ENCODE measurements at regions not wholly inside any gene's neighbourhood (a gene's known extent, or its start where the extent isn't known, plus 50 kb on each side); places are given as distances from the start of the nearest gene placed in this dataset.

- DNase-seq: no peak
- Histone ChIP-seq H3K4me1 (ENCODE audit: control insufficient read depth in 2 of 3, insufficient read depth in 2 of 3, low read depth in 1 of 3, low read length in 3 of 3) (no peaks in the 10 kb centered on the region), H3K27ac (ENCODE audit: low read depth in 2 of 2, low read length in 2 of 2) (no peak overlapping the region), H3K9me3 (ENCODE audit: control insufficient read depth in 2 of 3, insufficient read depth in 1 of 3, low read length in 3 of 3) (no peaks in the 10 kb centered on the region), H3K4me3 (ENCODE audit: low read length in 3 of 3) (no peak overlapping the region), H3K36me3 (ENCODE audit: control insufficient read depth in 2 of 3, insufficient read depth in 3 of 3, low read length in 3 of 3) (no peaks in the 10 kb centered on the region), H3K9ac (ENCODE audit: low read length in 3 of 3) (no peak overlapping the region), H3K27me3 (ENCODE audit: control insufficient read depth, insufficient read depth, low read length) (no peaks in the 10 kb centered on the region)
- intact Hi-C loops (cut with DNase I): no loop called here
- TF ChIP-seq CTCF (IDR thresholded peaks at IDR 0.05; ENCODE audit: borderline replicate concordance, extremely low read depth, insufficient read depth): no peak
- FAIRE-seq: no peak
These were observed 77.7 kb upstream of the VSTM2B start for GRCh38 chr19:29448046-29448445.

DNA sequence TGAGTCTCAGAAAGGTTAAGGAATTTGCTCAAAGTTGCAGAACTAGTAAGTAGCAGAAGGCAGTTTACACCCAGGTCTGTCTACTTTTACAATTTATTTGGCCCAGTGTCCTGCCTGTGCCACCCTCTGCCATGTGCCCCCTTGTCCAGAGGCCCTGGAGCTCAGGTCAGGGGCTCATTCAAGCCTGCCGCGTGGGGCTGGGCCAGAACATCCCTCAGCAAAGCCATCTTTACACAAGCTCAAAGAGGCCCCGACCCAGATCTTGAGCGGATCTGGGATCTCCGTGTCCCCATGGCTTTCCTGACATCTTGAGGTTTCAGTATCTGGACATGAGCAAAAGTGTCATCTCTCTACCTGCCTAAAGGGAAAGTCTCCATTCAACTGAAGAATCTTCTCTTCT, 76.4 kb upstream of the VSTM2B start:
- FAIRE-seq: no peak
- intact Hi-C loops (cut with DNase I): no loop called here

GRCh38 chr19:29450306-29450705, 75.5 kb upstream of the VSTM2B start:
- no peak overlapping the region for H3K27ac ChIP-seq (ENCODE audit: low read depth in 2 of 2, low read length in 2 of 2)
- H3K27me3 ChIP-seq (ENCODE audit: control insufficient read depth, insufficient read depth, low read length): no peaks in the 10 kb centered on the region
- no peak overlapping the region for H3K4me3 ChIP-seq (ENCODE audit: low read length in 3 of 3)
- intact Hi-C loops (cut with DNase I): no loop called here
- no peaks in the 10 kb centered on the region for H3K4me1 ChIP-seq (ENCODE audit: control insufficient read depth in 2 of 3, insufficient read depth in 2 of 3, low read depth in 1 of 3, low read length in 3 of 3)
- no peak for TF ChIP-seq CTCF (IDR thresholded peaks at IDR 0.05; ENCODE audit: borderline replicate concordance, extremely low read depth, insufficient read depth)
- H3K36me3 ChIP-seq (ENCODE audit: control insufficient read depth in 2 of 3, insufficient read depth in 3 of 3, low read length in 3 of 3): no peaks in the 10 kb centered on the region
- H3K9ac ChIP-seq (ENCODE audit: low read length in 3 of 3): no peak overlapping the region
- H3K9me3 ChIP-seq (ENCODE audit: control insufficient read depth in 2 of 3, insufficient read depth in 1 of 3, low read length in 3 of 3): no peaks in the 10 kb centered on the region
- no peak for FAIRE-seq
- no peak for DNase-seq

More for the DNA sequence above, 76.4 kb upstream of the VSTM2B start:
- no peak overlapping the region for H3K27ac ChIP-seq (ENCODE audit: low read depth in 2 of 2, low read length in 2 of 2)
- no peak overlapping the region for H3K4me3 ChIP-seq (ENCODE audit: low read length in 3 of 3)
- no peaks in the 10 kb centered on the region for H3K9me3 ChIP-seq (ENCODE audit: control insufficient read depth in 2 of 3, insufficient read depth in 1 of 3, low read length in 3 of 3)
- no peaks in the 10 kb centered on the region for H3K4me1 ChIP-seq (ENCODE audit: control insufficient read depth in 2 of 3, insufficient read depth in 2 of 3, low read depth in 1 of 3, low read length in 3 of 3)
- H3K9ac ChIP-seq (ENCODE audit: low read length in 3 of 3): no peak overlapping the region
- no peaks in the 10 kb centered on the region for H3K27me3 ChIP-seq (ENCODE audit: control insufficient read depth, insufficient read depth, low read length)
- no peak for TF ChIP-seq CTCF (IDR thresholded peaks at IDR 0.05; ENCODE audit: borderline replicate concordance, extremely low read depth, insufficient read depth)
- H3K36me3 ChIP-seq (ENCODE audit: control insufficient read depth in 2 of 3, insufficient read depth in 3 of 3, low read length in 3 of 3): no peaks in the 10 kb centered on the region
- no peak for DNase-seq

- Histone ChIP-seq H3K36me3 (ENCODE audit: control insufficient read depth in 2 of 3, insufficient read depth in 3 of 3, low read length in 3 of 3) (no peaks in the 10 kb centered on the region), H3K9me3 (ENCODE audit: control insufficient read depth in 2 of 3, insufficient read depth in 1 of 3, low read length in 3 of 3) (no peaks in the 10 kb centered on the region), H3K4me1 (ENCODE audit: control insufficient read depth in 2 of 3, insufficient read depth in 2 of 3, low read depth in 1 of 3, low read length in 3 of 3) (no peaks in the 10 kb centered on the region), H3K9ac (ENCODE audit: low read length in 3 of 3) (no peak overlapping the region), H3K27ac (ENCODE audit: low read depth in 2 of 2, low read length in 2 of 2) (no peak overlapping the region), H3K27me3 (ENCODE audit: control insufficient read depth, insufficient read depth, low read length) (no peaks in the 10 kb centered on the region), H3K4me3 (ENCODE audit: low read length in 3 of 3) (no peak overlapping the region)
- TF ChIP-seq CTCF (IDR thresholded peaks at IDR 0.05; ENCODE audit: borderline replicate concordance, extremely low read depth, insufficient read depth): no peak
- intact Hi-C loops (cut with DNase I): no loop called here
- FAIRE-seq: no peak
- no peak for DNase-seq
These were observed 75.0 kb upstream of the VSTM2B start for GRCh38 chr19:29450812-29451211.
